ENCODE measurements at regions not wholly inside any gene's neighbourhood (a gene's known extent, or its start where the extent isn't known, plus 50 kb on each side); places are given as distances from the start of the nearest gene placed in this dataset.

- Histone ChIP-seq H3K4me3 (IDR thresholded peaks at IDR 0.05; ENCODE audit: insufficient read depth, low read depth, low read length) (no peak overlapping the region), H3K79me2 (ENCODE audit: insufficient read depth, low read depth) (no peaks in the 10 kb centered on the region), H3K4me1 (ENCODE audit: low read depth, poor library complexity, severe bottlenecking) (peaks cover 4% of the 10 kb centered on the region), H3K9ac (no peak overlapping the region), H4K20me1 (ENCODE audit: insufficient read depth) (no peaks in the 10 kb centered on the region), H3K27ac (no peak overlapping the region), H3K4me2 (no peak overlapping the region), H3K36me3 (ENCODE audit: insufficient read depth) (no peaks in the 10 kb centered on the region; the same call in 1 of the 2 replicates), H3K27me3 (ENCODE audit: insufficient read depth, low read depth) (no peaks in the 10 kb centered on the region), H2AFZ (ENCODE audit: low read depth) (no peak overlapping the region)
- no peak for TF ChIP-seq CTCF (conservative IDR thresholded peaks at IDR 0.05; ENCODE audit: low read depth, low read length)
Measured at GRCh38 chr7:47216439-47216838, 365.5 kb downstream of the TNS3 start.

GRCh38 chr7:47215640-47216039 is 366.3 kb downstream of the TNS3 start:
- Histone ChIP-seq H3K9ac (no peak overlapping the region), H3K27me3 (ENCODE audit: insufficient read depth, low read depth) (no peaks in the 10 kb centered on the region), H3K27ac (no peak overlapping the region), H3K79me2 (ENCODE audit: insufficient read depth, low read depth) (no peaks in the 10 kb centered on the region), H4K20me1 (ENCODE audit: insufficient read depth) (no peaks in the 10 kb centered on the region), H2AFZ (ENCODE audit: low read depth) (no peak overlapping the region), H3K4me3 (IDR thresholded peaks at IDR 0.05; ENCODE audit: insufficient read depth, low read depth, low read length) (no peak overlapping the region), H3K4me2 (no peak overlapping the region), H3K4me1 (ENCODE audit: low read depth, poor library complexity, severe bottlenecking) (peaks cover 6% of the 10 kb centered on the region), H3K36me3 (ENCODE audit: insufficient read depth) (no peaks in the 10 kb centered on the region; the same call in 1 of the 2 replicates)
- no peak for TF ChIP-seq CTCF (conservative IDR thresholded peaks at IDR 0.05; ENCODE audit: low read depth, low read length)

- no peaks in the 10 kb centered on the region; the same call in 1 of the 2 replicates for H3K36me3 ChIP-seq (ENCODE audit: insufficient read depth)
- TF ChIP-seq CTCF (conservative IDR thresholded peaks at IDR 0.05; ENCODE audit: low read depth, low read length) = no peak
- H3K4me1 ChIP-seq (ENCODE audit: low read depth, poor library complexity, severe bottlenecking) = peaks cover 6% of the 10 kb centered on the region
- H4K20me1 ChIP-seq (ENCODE audit: insufficient read depth) = no peaks in the 10 kb centered on the region
- H3K4me3 ChIP-seq (IDR thresholded peaks at IDR 0.05; ENCODE audit: insufficient read depth, low read depth, low read length) = no peak overlapping the region
- no peak overlapping the region for H3K27ac ChIP-seq
- no peaks in the 10 kb centered on the region for H3K27me3 ChIP-seq (ENCODE audit: insufficient read depth, low read depth)
- no peaks in the 10 kb centered on the region for H3K79me2 ChIP-seq (ENCODE audit: insufficient read depth, low read depth)
- H3K9ac ChIP-seq = no peak overlapping the region
- no peak overlapping the region for H2AFZ ChIP-seq (ENCODE audit: low read depth)
- H3K4me2 ChIP-seq = no peak overlapping the region
Measured at GRCh38 chr7:47215049-47215448, 366.9 kb downstream of the TNS3 start.

GRCh38 chr7:47213276-47213675 is 368.6 kb downstream of the TNS3 start:
- no peak for TF ChIP-seq CTCF (conservative IDR thresholded peaks at IDR 0.05; ENCODE audit: low read depth, low read length)
- no peak overlapping the region for H3K4me2 ChIP-seq
- no peaks in the 10 kb centered on the region for H3K36me3 ChIP-seq (ENCODE audit: insufficient read depth)
- no peaks in the 10 kb centered on the region for H3K27me3 ChIP-seq (ENCODE audit: insufficient read depth, low read depth)
- no peaks in the 10 kb centered on the region for H4K20me1 ChIP-seq (ENCODE audit: insufficient read depth)
- H2AFZ ChIP-seq (ENCODE audit: low read depth) = no peak overlapping the region
- H3K79me2 ChIP-seq (ENCODE audit: insufficient read depth, low read depth) = no peaks in the 10 kb centered on the region
- H3K4me3 ChIP-seq (IDR thresholded peaks at IDR 0.05; ENCODE audit: insufficient read depth, low read depth, low read length) = no peak overlapping the region
- H3K4me1 ChIP-seq (ENCODE audit: low read depth, poor library complexity, severe bottlenecking) = peaks cover 6% of the 10 kb centered on the region
- H3K27ac ChIP-seq = no peak overlapping the region
- H3K9ac ChIP-seq = no peak overlapping the region
